GM12865 (cell line): ENCODE measurements at regions not wholly inside any gene's neighbourhood (a gene's known extent, or its start where the extent isn't known, plus 50 kb on each side); places are given as distances from the start of the nearest gene placed in this dataset.

Source experiments
- DNase-seq: peaks from one replicate; pipeline ENCODE4 v3.0.0; 2010; ENCODE audit warnings: low read depth
- H3K4me3 ChIP-seq: 2 replicates; pipeline ENCODE4 v1.5.1; 2011; ENCODE audit warnings: mild to moderate bottlenecking, low read depth, low read length, control low read depth
- CTCF ChIP-seq: IDR thresholded peaks from 2 replicates; pipeline ENCODE4 v1.5.1; 2011; ENCODE audit warnings: low read length, control low read depth, low read depth, inconsistent platforms; ENCODE audit not compliant: insufficient read depth; ENCODE audit errors: missing control alignments

GRCh38 chr5:4142842-4143241, 547.2 kb downstream of the IRX1 start:
- TF ChIP-seq CTCF = no peak
- no peak for DNase-seq
- no peak overlapping the region for H3K4me3 ChIP-seq

GRCh38 chr5:4144411-4145007, 548.9 kb downstream of the IRX1 start:
- TF ChIP-seq CTCF = no peak
- no peak for DNase-seq
- no peak overlapping the region for H3K4me3 ChIP-seq

- H3K4me3 ChIP-seq = no peak overlapping the region
- DNase-seq = no peak
- no peak for TF ChIP-seq CTCF
Observed at GRCh38 chr5:4145511-4145910, 549.9 kb downstream of the IRX1 start.

- DNase-seq = no peak
- TF ChIP-seq CTCF = no peak
- H3K4me3 ChIP-seq = no peak overlapping the region
Observed at GRCh38 chr5:4148009-4148408, 552.4 kb downstream of the IRX1 start.

GRCh38 chr5:4150067-4150466, 554.4 kb downstream of the IRX1 start:
- H3K4me3 ChIP-seq = no peak overlapping the region
- no peak for DNase-seq
- TF ChIP-seq CTCF = no peak

GRCh38 chr5:4156153-4156552, 560.5 kb downstream of the IRX1 start:
- no peak for TF ChIP-seq CTCF
- no peak for DNase-seq

GRCh38 chr5:4156889-4157288, 561.3 kb downstream of the IRX1 start:
- DNase-seq = no peak
- no peak overlapping the region for H3K4me3 ChIP-seq
- no peak for TF ChIP-seq CTCF

More at GRCh38 chr5:4156153-4156552, 560.5 kb downstream of the IRX1 start:
- no peak overlapping the region for H3K4me3 ChIP-seq
